ENCODE measurements at regions not wholly inside any gene's neighbourhood (a gene's known extent, or its start where the extent isn't known, plus 50 kb on each side); places are given as distances from the start of the nearest gene placed in this dataset.
"Not testable (repeated sequence)": the region's sequence is repeated elsewhere in the genome, so short reads cannot be mapped to it uniquely, and the experiment has no call there.

DNA sequence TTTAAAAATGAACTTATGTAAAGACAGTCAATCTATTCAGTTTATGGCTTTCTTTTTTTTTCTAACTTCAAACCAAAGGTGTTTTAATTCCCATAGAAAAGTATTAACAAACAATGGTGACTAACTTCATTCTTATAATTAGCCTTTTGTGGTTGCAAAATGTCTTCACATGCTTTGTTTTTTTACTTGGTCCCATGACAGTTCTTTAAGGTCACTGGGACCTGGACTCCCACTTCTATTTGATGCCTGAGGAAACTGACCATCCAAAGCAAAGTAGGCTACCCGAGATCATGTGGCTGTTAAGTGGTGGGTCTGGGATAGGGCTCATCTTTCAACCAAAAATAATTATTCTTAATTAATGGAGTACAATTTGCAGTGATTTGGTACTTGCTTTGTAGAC is 74.6 kb upstream of the CDC42EP3 start:
- not testable (repeated sequence) for H4K8ac ChIP-seq (replicated peaks; ENCODE audit: insufficient read length, low read depth, low read length); H4K20me1 ChIP-seq (ENCODE audit: control insufficient read depth, insufficient read depth, insufficient read length); H3K9me3 Mint-ChIP-seq; H2BK120ac ChIP-seq (ENCODE audit: low read depth, low read length, poor library complexity, severe bottlenecking); H3K4me1 ChIP-seq (ENCODE audit: insufficient read depth, low read length); H3T11ph ChIP-seq (ENCODE audit: low read length); H2AK5ac ChIP-seq (ENCODE audit: insufficient read length, low read length); H3K23me2 ChIP-seq (ENCODE audit: insufficient read length, low read depth, low read length, poor library complexity, severe bottlenecking); H2BK12ac ChIP-seq (ENCODE audit: insufficient read length, low read depth, low read length); DNase-seq; H3K14ac ChIP-seq (ENCODE audit: insufficient read depth, low read length); H3K56ac ChIP-seq (ENCODE audit: insufficient read length, low read depth, low read length); H3K23ac ChIP-seq (ENCODE audit: insufficient read length, low read depth, low read length); H3K27me3 Mint-ChIP-seq (ENCODE audit: low read depth); H2AFZ ChIP-seq (ENCODE audit: low read length); H3K27ac ChIP-seq (ENCODE audit: insufficient read length, low read depth, low read length); H4K91ac ChIP-seq (ENCODE audit: insufficient read length, low read depth, low read length); H3K18ac ChIP-seq (ENCODE audit: insufficient read length, low read depth, low read length); H3K4me3 Mint-ChIP-seq; H2BK5ac ChIP-seq (ENCODE audit: insufficient read length, low read length); H3K27ac Mint-ChIP-seq; H3K4ac ChIP-seq (ENCODE audit: low read depth, low read length); H3K36me3 Mint-ChIP-seq (ENCODE audit: insufficient read depth in 1 of 3, low read depth in 3 of 3); H3K27me3 ChIP-seq (ENCODE audit: insufficient read depth, low read length); H2BK15ac ChIP-seq (ENCODE audit: low read depth, low read length); H3K9ac ChIP-seq (ENCODE audit: extremely low read depth, insufficient read length, low read length); H2BK20ac ChIP-seq (ENCODE audit: low read depth, low read length, poor library complexity, severe bottlenecking); H3K79me1 ChIP-seq (ENCODE audit: insufficient read depth, low read depth, low read length, poor library complexity, severe bottlenecking); H4K5ac ChIP-seq (ENCODE audit: insufficient read length, low read depth, low read length); H3K9me3 ChIP-seq (ENCODE audit: control insufficient read depth, low read depth, low read length); H3K79me2 ChIP-seq (ENCODE audit: insufficient read depth, low read length); H3K4me1 Mint-ChIP-seq; H3K4me2 ChIP-seq (ENCODE audit: insufficient read depth, insufficient read length, low read length)
- no CpG with 5 or more reads among the region's 1 CpG for WGBS (ENCODE audit: extremely low coverage, insufficient read length, low lambda C conversion rate)
